ENCODE measurements at regions not wholly inside any gene's neighbourhood (a gene's known extent, or its start where the extent isn't known, plus 50 kb on each side); places are given as distances from the start of the nearest gene placed in this dataset.

- DNase-seq = no peak
Observed at GRCh38 chr10:101299211-101299610, 54.8 kb upstream of the BTRC start.

GRCh38 chr10:101301111-101301731 lies 52.7 kb upstream of the BTRC start:
- peak; percentile 54 for DNase-seq

GRCh38 chr10:101303087-101303703 lies 50.8 kb upstream of the BTRC start:
- DNase-seq = no peak

All from activated CD4-positive, alpha-beta T cell treated with anti-CD3 and anti-CD28 coated beads, Interleukin-2, amount 50 U/mL, for 16 hours (primary cell).